Loucy (cell line): ENCODE measurements at regions not wholly inside any gene's neighbourhood (a gene's known extent, or its start where the extent isn't known, plus 50 kb on each side); places are given as distances from the start of the nearest gene placed in this dataset.

ENCODE experiments used
- H2AFZ ChIP-seq: fragments of 200-600 bp; sonication (generic); 2 replicates; pipeline ENCODE4 v1.6.0; 2016; ENCODE audit warnings: antibody characterized with exemption, mild to moderate bottlenecking, low read length, moderate library complexity
- H3F3A ChIP-seq: fragments of 200-600 bp; 2 replicates; pipeline ENCODE4 v1.6.0; 2016; ENCODE audit warnings: antibody characterized with exemption, low read depth, mild to moderate bottlenecking
- H3K27me3 ChIP-seq: fragments of 200-600 bp; sonication (generic); 2 replicates; pipeline ENCODE4 v1.6.1; 2014; ENCODE audit warnings: low read length, mild to moderate bottlenecking; ENCODE audit not compliant: insufficient read depth, poor library complexity, severe bottlenecking
- H3K36me3 ChIP-seq: fragments of 200-600 bp; sonication (generic); 2 replicates; pipeline ENCODE4 v1.6.1; 2016; ENCODE audit warnings: low read length; ENCODE audit not compliant: insufficient read depth
- H3K4me1 ChIP-seq: fragments of 200-600 bp; sonication (generic); 2 replicates; pipeline ENCODE4 v1.5.1; 2014; ENCODE audit warnings: low read length, mild to moderate bottlenecking; ENCODE audit not compliant: insufficient read depth, poor library complexity, severe bottlenecking
- H3K4me2 ChIP-seq: fragments of 200-600 bp; sonication (generic); 2 replicates; pipeline ENCODE4 v1.6.0; 2014; ENCODE audit warnings: antibody characterized with exemption, low read length, low read depth, mild to moderate bottlenecking; ENCODE audit not compliant: poor library complexity, severe bottlenecking
- H3K4me3 ChIP-seq: fragments of 200-600 bp; sonication (generic); 2 replicates; pipeline ENCODE4 v1.5.1; 2014; ENCODE audit warnings: low read length, mild to moderate bottlenecking, mixed read lengths; ENCODE audit not compliant: poor library complexity, severe bottlenecking
- H3K79me2 ChIP-seq: fragments of 200-600 bp; sonication (generic); 2 replicates; pipeline ENCODE4 v1.6.1; 2014; ENCODE audit warnings: low read length; ENCODE audit not compliant: insufficient read depth
- H3K9ac ChIP-seq: fragments of 200-600 bp; sonication (generic); 2 replicates; pipeline ENCODE4 v1.6.0; 2014; ENCODE audit warnings: mild to moderate bottlenecking, low read depth, low read length, moderate library complexity; ENCODE audit not compliant: poor library complexity, severe bottlenecking
- H3K9me2 ChIP-seq: fragments of 200-600 bp; sonication (generic); replicated peaks from 2 replicates; pipeline ENCODE4 v1.6.1; 2016; ENCODE audit warnings: low read depth, low read length, mixed read lengths
- H3K9me3 ChIP-seq: fragments of 200-600 bp; sonication (generic); 2 replicates; pipeline ENCODE4 v1.6.1; 2014; ENCODE audit warnings: mild to moderate bottlenecking, antibody characterized with exemption, low read length, low read depth; ENCODE audit not compliant: insufficient read depth
- H4K20me1 ChIP-seq: fragments of 200-600 bp; sonication (generic); 2 replicates; pipeline ENCODE4 v1.6.0; 2014; ENCODE audit warnings: antibody characterized with exemption, low read length, mild to moderate bottlenecking; ENCODE audit not compliant: insufficient read depth, poor library complexity, severe bottlenecking
- CTCF ChIP-seq: fragments of 200-600 bp; sonication (generic); conservative IDR thresholded peaks from 2 replicates; pipeline ENCODE4 v1.5.1; 2014; ENCODE audit warnings: mild to moderate bottlenecking, antibody characterized with exemption, low read length
- EZH2phosphoT487 ChIP-seq: fragments of 200-600 bp; IDR thresholded peaks from 2 replicates; pipeline ENCODE4 v1.6.1; 2018; ENCODE audit warnings: antibody characterized with exemption, mild to moderate bottlenecking, moderate library complexity, borderline replicate concordance

GRCh38 chr6:119610754-119611153, 261.2 kb upstream of the MAN1A1 start:
- Histone ChIP-seq H3K9ac (no peak overlapping the region), H3K9me3 (no peaks in the 10 kb centered on the region), H3K27me3 (no peaks in the 10 kb centered on the region), H4K20me1 (no peaks in the 10 kb centered on the region), H3K79me2 (no peaks in the 10 kb centered on the region), H2AFZ (peak overlapping the region; percentile 61; the same call in 1 of the 2 replicates), H3K4me3 (no peak overlapping the region), H3K36me3 (no peaks in the 10 kb centered on the region), H3F3A (no peaks in the 10 kb centered on the region), H3K4me2 (no peak overlapping the region), H3K4me1 (peaks cover 20% of the 10 kb centered on the region), H3K9me2 (no peaks in the 10 kb centered on the region)
- no peak for TF ChIP-seq CTCF

GRCh38 chr6:119610265-119610664, 260.7 kb upstream of the MAN1A1 start:
- Histone ChIP-seq H3K79me2 (no peaks in the 10 kb centered on the region), H3K4me2 (no peak overlapping the region), H3K4me3 (no peak overlapping the region), H3K4me1 (peaks cover 20% of the 10 kb centered on the region), H3F3A (no peaks in the 10 kb centered on the region), H3K9me2 (no peaks in the 10 kb centered on the region), H3K9ac (no peak overlapping the region), H3K9me3 (no peaks in the 10 kb centered on the region), H3K36me3 (no peaks in the 10 kb centered on the region), H3K27me3 (no peaks in the 10 kb centered on the region), H4K20me1 (no peaks in the 10 kb centered on the region), H2AFZ (peak overlapping the region; percentile 61; the same call in 1 of the 2 replicates)
- TF ChIP-seq CTCF = no peak
- no peak for TF ChIP-seq EZH2phosphoT487

GRCh38 chr6:119609865-119610264, 260.3 kb upstream of the MAN1A1 start:
- no peak overlapping the region for H3K4me3 ChIP-seq
- H3K36me3 ChIP-seq = no peaks in the 10 kb centered on the region
- no peaks in the 10 kb centered on the region for H3K79me2 ChIP-seq
- peak overlapping the region; percentile 61; the same call in 1 of the 2 replicates for H2AFZ ChIP-seq
- no peak for TF ChIP-seq EZH2phosphoT487
- no peak for TF ChIP-seq CTCF
- H3K9me3 ChIP-seq = no peaks in the 10 kb centered on the region
- no peak overlapping the region for H3K9ac ChIP-seq
- no peaks in the 10 kb centered on the region for H3K27me3 ChIP-seq
- H3K4me2 ChIP-seq = no peak overlapping the region
- H3F3A ChIP-seq = no peaks in the 10 kb centered on the region
- H3K4me1 ChIP-seq = peaks cover 20% of the 10 kb centered on the region
- no peaks in the 10 kb centered on the region for H3K9me2 ChIP-seq
- no peaks in the 10 kb centered on the region for H4K20me1 ChIP-seq
